SK-N-SH (cell line): ENCODE measurements at regions not wholly inside any gene's neighbourhood (a gene's known extent, or its start where the extent isn't known, plus 50 kb on each side); places are given as distances from the start of the nearest gene placed in this dataset.

ENCODE experiments used
- CTCF ChIA-PET: fragments of 300-600, 350-600 bp; formaldehyde crosslinking; extraction: SDS; loops from one replicate; lab custom pipeline; 2021; lab: Yijun Ruan, JAX
- POLR2A ChIA-PET: fragments of 350-600 bp; sonication (Branson Sonifier 250); formaldehyde crosslinking; extraction: SDS; loops from one replicate; lab custom pipeline; 2020; ENCODE audit warnings: antibody characterized with exemption, inconsistent platforms; lab: Yijun Ruan, JAX
- DNase-seq: peaks from one replicate; pipeline ENCODE4 v3.0.0; 2012
- H2AFZ ChIP-seq: fragments of 200-600 bp; sonication (generic); 2 replicates; pipeline ENCODE4 v1.8.1; 2016; ENCODE audit warnings: antibody characterized with exemption, mild to moderate bottlenecking, low read depth
- H3F3A ChIP-seq: fragments of 200-600 bp; sonication (generic); replicated peaks from 2 replicates; pipeline ENCODE3; 2016; ENCODE audit warnings: antibody characterized with exemption, mild to moderate bottlenecking; ENCODE audit not compliant: insufficient read depth
- H3K27ac ChIP-seq, 2 experiments: fragments of 200-500 bp in 1 of 2; fragments of 200-600 bp in 1 of 2; sonication (Bioruptor generic) in 1 of 2; sonication (generic), shearing (Covaris generic) in 1 of 2; 2 replicates each; pipeline versions ENCODE4 v1.5.1 to v1.6.1; 2014 to 2016; ENCODE audit warnings: low read depth in 2 of 2, inconsistent platforms in 1 of 2, low read length in 1 of 2, mild to moderate bottlenecking in 1 of 2, mixed read lengths in 1 of 2
- H3K27me3 ChIP-seq: fragments of 200-600 bp; sonication (generic), shearing (Covaris generic); 2 replicates; pipeline ENCODE4 v1.6.1; 2016; ENCODE audit warnings: mixed run types; ENCODE audit not compliant: insufficient read depth
- H3K36me3 ChIP-seq, 2 experiments: fragments of 200-500 bp in 1 of 2; fragments of 200-600 bp in 1 of 2; sonication (Bioruptor generic) in 1 of 2; sonication (generic) in 1 of 2; replicated peaks in 1 of 2; 2 replicates each; pipeline versions ENCODE3 to v1.5.1; 2014 to 2016; ENCODE audit warnings: low read length in 1 of 2, mild to moderate bottlenecking in 1 of 2; ENCODE audit not compliant: insufficient read depth in 2 of 2, control insufficient read depth in 1 of 2
- H3K4me1 ChIP-seq, 2 experiments: fragments of 200-500 bp in 1 of 2; fragments of 200-600 bp in 1 of 2; sonication (Bioruptor generic) in 1 of 2; sonication (generic), shearing (Covaris generic) in 1 of 2; 2 replicates each; pipeline versions ENCODE4 v1.5.1 to v1.6.1; 2014 to 2016; ENCODE audit warnings: low read depth in 1 of 2, low read length in 1 of 2, mixed run types in 1 of 2; ENCODE audit not compliant: insufficient read depth in 2 of 2, control insufficient read depth in 1 of 2
- H3K4me2 ChIP-seq: fragments of 200-600 bp; sonication (generic), shearing (Covaris generic); 2 replicates; pipeline ENCODE4 v1.6.1; 2017; ENCODE audit warnings: mixed run types
- H3K4me3 ChIP-seq, 2 experiments: fragments of 200-500 bp in 1 of 2; fragments of 200-600 bp in 1 of 2; sonication (Bioruptor generic) in 1 of 2; sonication (generic), shearing (Covaris generic) in 1 of 2; 2 replicates each; pipeline versions ENCODE4 v1.5.1 to v1.8.1; 2014 to 2016; ENCODE audit warnings: low read depth in 2 of 2, inconsistent platforms in 1 of 2, low read length in 1 of 2, mild to moderate bottlenecking in 1 of 2, mixed read lengths in 1 of 2, moderate library complexity in 1 of 2
- H3K79me2 ChIP-seq: fragments of 200-600 bp; sonication (generic); 2 replicates; pipeline ENCODE4 v1.8.1; 2017; ENCODE audit warnings: mild to moderate bottlenecking; ENCODE audit not compliant: insufficient read depth
- H3K9ac ChIP-seq: fragments of 200-600 bp; sonication (generic); 2 replicates; pipeline ENCODE4 v1.6.1; 2017; ENCODE audit warnings: mixed run types
- H3K9me2 ChIP-seq: fragments of 200-600 bp; sonication (generic); 2 replicates; pipeline ENCODE4 v1.6.1; 2017; ENCODE audit warnings: mixed run types
- H3K9me3 ChIP-seq: fragments of 200-600 bp; sonication (generic); 2 replicates; pipeline ENCODE4 v1.6.1; 2017; ENCODE audit warnings: mixed run types, mild to moderate bottlenecking, moderate library complexity
- H4K20me1 ChIP-seq: fragments of 200-600 bp; sonication (generic); 2 replicates; pipeline ENCODE4 v1.6.1; 2017; ENCODE audit warnings: mild to moderate bottlenecking, mixed run types; ENCODE audit not compliant: insufficient read depth
- CTCF ChIP-seq: fragments of 200-600 bp; sonication (generic); IDR thresholded peaks from 2 replicates; pipeline ENCODE4 v1.6.1; 2017; ENCODE audit warnings: antibody characterized with exemption, mild to moderate bottlenecking, moderate library complexity
- EP300 ChIP-seq, 2 experiments: IDR thresholded peaks; 2 replicates each; pipeline versions ENCODE4 v1.4.0 to v1.6.1; 2012; ENCODE audit warnings: borderline replicate concordance in 1 of 2, low read depth in 1 of 2, low read length in 1 of 2
- FOSL2 ChIP-seq: IDR thresholded peaks from 2 replicates; pipeline ENCODE4 v1.4.0; 2012; ENCODE audit warnings: low read depth, mild to moderate bottlenecking, moderate library complexity, borderline replicate concordance
- FOXJ3 ChIP-seq: sonication (generic); formaldehyde crosslinking; IDR thresholded peaks from 2 replicates; pipeline ENCODE4 v1.5.1; 2020; ENCODE audit warnings: mild to moderate bottlenecking, missing genetic modification reagents
- GABPA ChIP-seq: IDR thresholded peaks from 2 replicates; pipeline ENCODE4 v1.4.0; 2012; ENCODE audit warnings: low read depth, mild to moderate bottlenecking
- GATA2 ChIP-seq: sonication (generic); formaldehyde crosslinking; IDR thresholded peaks from 2 replicates; pipeline ENCODE4 v1.5.0; 2020; ENCODE audit warnings: mild to moderate bottlenecking, missing genetic modification reagents
- IRF3 ChIP-seq: fragments of 150-350 bp; IDR thresholded peaks from 2 replicates; pipeline ENCODE4 v1.6.1; 2016; ENCODE audit warnings: mild to moderate bottlenecking, low read depth, low read length
- JUND ChIP-seq: IDR thresholded peaks from 2 replicates; pipeline ENCODE4 v1.4.0; 2012
- MAX ChIP-seq: IDR thresholded peaks from 2 replicates; pipeline ENCODE4 v1.4.0; 2012; ENCODE audit warnings: low read depth
- NRF1 ChIP-seq: IDR thresholded peaks from 2 replicates; pipeline ENCODE4 v1.6.1; 2012; ENCODE audit warnings: low read depth, mild to moderate bottlenecking, low read length
- POLR2AphosphoS5 ChIP-seq: IDR thresholded peaks from 2 replicates; pipeline ENCODE4 v1.6.1; 2012; ENCODE audit warnings: low read depth, low read length
- RFX5 ChIP-seq: IDR thresholded peaks from 2 replicates; pipeline ENCODE4 v1.6.1; 2012; ENCODE audit warnings: mild to moderate bottlenecking, improper control_type of control experiment, low read length
- RXRA ChIP-seq: IDR thresholded peaks from 2 replicates; pipeline ENCODE4 v1.4.0; 2012; ENCODE audit warnings: low read depth, mild to moderate bottlenecking, borderline replicate concordance
- SIN3A ChIP-seq: IDR thresholded peaks from 2 replicates; pipeline ENCODE4 v1.6.1; 2012; ENCODE audit warnings: low read depth, mild to moderate bottlenecking, low read length, moderate library complexity, borderline replicate concordance
- TAF1 ChIP-seq: IDR thresholded peaks from 2 replicates; pipeline ENCODE4 v1.6.1; 2012; ENCODE audit warnings: low read depth, mild to moderate bottlenecking, low read length, moderate library complexity, borderline replicate concordance
- TEAD4 ChIP-seq: IDR thresholded peaks from 2 replicates; pipeline ENCODE4 v1.4.0; 2012; ENCODE audit warnings: mild to moderate bottlenecking, borderline replicate concordance; ENCODE audit not compliant: insufficient read depth
- USF1 ChIP-seq: IDR thresholded peaks from 2 replicates; pipeline ENCODE4 v1.4.0; 2012; ENCODE audit warnings: low read depth, borderline replicate concordance
- USF2 ChIP-seq: fragments of 150-350 bp; IDR thresholded peaks from 2 replicates; pipeline ENCODE4 v1.6.1; 2017; ENCODE audit warnings: antibody characterized with exemption, low read length, low read depth, borderline replicate concordance
- YY1 ChIP-seq: IDR thresholded peaks from 2 replicates; pipeline ENCODE4 v1.4.0; 2012; ENCODE audit warnings: low read depth, mild to moderate bottlenecking
- ZBTB33 ChIP-seq: IDR thresholded peaks from 2 replicates; pipeline ENCODE4 v1.4.0; 2012; ENCODE audit warnings: low read depth, borderline replicate concordance
- WGBS: methylation state at CpG from one replicate; pipeline ENCODE4 v1.1.6; 2017; ENCODE audit warnings: low lambda C conversion rate; 5-methylcytosine and 5-hydroxymethylcytosine counted together

GRCh38 chr21:17197996-17198395, 314.8 kb upstream of the CXADR start:
- H3K4me1 ChIP-seq, result no peaks in the 10 kb centered on the region
- no peak overlapping the region for H3K4me2 ChIP-seq
- no peaks in the 10 kb centered on the region for H3K36me3 ChIP-seq
- H3F3A ChIP-seq, result no peaks in the 10 kb centered on the region
- no peaks in the 10 kb centered on the region for H3K9me3 ChIP-seq
- no peak overlapping the region for H2AFZ ChIP-seq
- H3K27ac ChIP-seq, result no peak overlapping the region
- no peak overlapping the region for H3K4me3 ChIP-seq
- no peaks in the 10 kb centered on the region for H3K79me2 ChIP-seq
- H3K27me3 ChIP-seq, result no peaks in the 10 kb centered on the region
- CTCF ChIA-PET, result no interaction called here
- H3K9ac ChIP-seq, result no peak overlapping the region
- WGBS, result 5% methylated on average over 1 of the region's 1 CpG
- DNase-seq, result no peak
- POLR2A ChIA-PET, result no interaction called here
- TF ChIP-seq SIN3A (no peak), FOSL2 (no peak), GATA2 (no peak), TAF1 (no peak), USF1 (no peak)
- H3K9me2 ChIP-seq, result no peaks in the 10 kb centered on the region
- H4K20me1 ChIP-seq, result no peaks in the 10 kb centered on the region

GRCh38 chr21:17200250-17200649, 312.6 kb upstream of the CXADR start:
- Histone ChIP-seq H3K27me3 (no peaks in the 10 kb centered on the region), H3K4me1 (no peaks in the 10 kb centered on the region), H3K9me3 (no peaks in the 10 kb centered on the region), H3K27ac (no peak overlapping the region), H3K9me2 (no peaks in the 10 kb centered on the region), H2AFZ (no peak overlapping the region), H3F3A (no peaks in the 10 kb centered on the region), H3K4me3 (no peak overlapping the region), H4K20me1 (no peaks in the 10 kb centered on the region), H3K4me2 (no peak overlapping the region), H3K79me2 (no peaks in the 10 kb centered on the region), H3K36me3 (no peaks in the 10 kb centered on the region), H3K9ac (no peak overlapping the region)
- CTCF ChIA-PET, result no interaction called here
- no peak for DNase-seq
- POLR2A ChIA-PET, result no interaction called here
- TF ChIP-seq EP300 (IDR thresholded peaks at IDR 0.05; ENCODE audit: borderline replicate concordance in 1 of 2, low read depth in 1 of 2, low read length in 1 of 2), result no peak
- TF ChIP-seq TEAD4, result no peak
- no peak for TF ChIP-seq JUND
- TF ChIP-seq YY1, result no peak
- TF ChIP-seq CTCF, result no peak
- no peak for TF ChIP-seq FOXJ3
- no peak for TF ChIP-seq GABPA
- no peak for TF ChIP-seq NRF1
- no peak for TF ChIP-seq IRF3
- no peak for TF ChIP-seq FOSL2
- TF ChIP-seq MAX, result no peak
- TF ChIP-seq RFX5, result no peak
- TF ChIP-seq POLR2AphosphoS5, result no peak
- no peak for TF ChIP-seq USF2
- no peak for TF ChIP-seq RXRA
- no peak for TF ChIP-seq SIN3A
- no peak for TF ChIP-seq ZBTB33
- WGBS, result 33% methylated on average over 2 of the region's 2 CpGs
